ENCODE measurements at regions not wholly inside any gene's neighbourhood (a gene's known extent, or its start where the extent isn't known, plus 50 kb on each side); places are given as distances from the start of the nearest gene placed in this dataset.

- TF ChIP-seq ZFP30 (CRISPR knock-in tag; IDR thresholded peaks at IDR 0.05), result no peak
- TF ChIP-seq ZNF70 (CRISPR knock-in tag; IDR thresholded peaks at IDR 0.05), result no peak
- TF ChIP-seq RARB (CRISPR knock-in tag; IDR thresholded peaks at IDR 0.05), result no peak
- no peak for TF ChIP-seq CREB5 (CRISPR knock-in tag; IDR thresholded peaks at IDR 0.05; ENCODE audit: low read depth)
- no peak for TF ChIP-seq PPARA (CRISPR knock-in tag; IDR thresholded peaks at IDR 0.05; ENCODE audit: borderline replicate concordance)
- no peak for TF ChIP-seq CSRNP3 (CRISPR knock-in tag; IDR thresholded peaks at IDR 0.05)
Observed at GRCh38 chrX:114097866-114098265, 486.0 kb upstream of the HTR2C start.

All from SK-N-SH treated with all-trans-retinoic acid at 6 μM for 48 hours (cell line).